ENCODE measurements at regions not wholly inside any gene's neighbourhood (a gene's known extent, or its start where the extent isn't known, plus 50 kb on each side); places are given as distances from the start of the nearest gene placed in this dataset.

- no peak overlapping the region for H3K4me2 ChIP-seq (ENCODE audit: insufficient read depth, low read length)
- H3K9ac ChIP-seq (replicated peaks; ENCODE audit: extremely low read depth, insufficient read depth, low read length) = no peak overlapping the region
- no peak overlapping the region for H3K27ac ChIP-seq (ENCODE audit: insufficient read depth, low read depth, low read length)
- peaks cover 31% of the 10 kb centered on the region for H3K4me1 ChIP-seq (ENCODE audit: control insufficient read depth, extremely low read depth, insufficient read depth, low read length)
- no peak for TF ChIP-seq POLR2AphosphoS5 (IDR thresholded peaks at IDR 0.05; ENCODE audit: insufficient read depth, low read depth, low read length)
- no peak for TF ChIP-seq EZH2 (IDR thresholded peaks at IDR 0.05; ENCODE audit: borderline replicate concordance, low read depth, low read length, severe bottlenecking)
- no peak for TF ChIP-seq GATA2 (IDR thresholded peaks at IDR 0.05; ENCODE audit: insufficient read depth, insufficient read length, low read depth, low read length)
- no peak for TF ChIP-seq POLR2A (IDR thresholded peaks at IDR 0.05; ENCODE audit: low read depth, low read length)
- TF ChIP-seq MYC (IDR thresholded peaks at IDR 0.05; ENCODE audit: low read depth, low read length) = no peak
- TF ChIP-seq, protein P1, sequence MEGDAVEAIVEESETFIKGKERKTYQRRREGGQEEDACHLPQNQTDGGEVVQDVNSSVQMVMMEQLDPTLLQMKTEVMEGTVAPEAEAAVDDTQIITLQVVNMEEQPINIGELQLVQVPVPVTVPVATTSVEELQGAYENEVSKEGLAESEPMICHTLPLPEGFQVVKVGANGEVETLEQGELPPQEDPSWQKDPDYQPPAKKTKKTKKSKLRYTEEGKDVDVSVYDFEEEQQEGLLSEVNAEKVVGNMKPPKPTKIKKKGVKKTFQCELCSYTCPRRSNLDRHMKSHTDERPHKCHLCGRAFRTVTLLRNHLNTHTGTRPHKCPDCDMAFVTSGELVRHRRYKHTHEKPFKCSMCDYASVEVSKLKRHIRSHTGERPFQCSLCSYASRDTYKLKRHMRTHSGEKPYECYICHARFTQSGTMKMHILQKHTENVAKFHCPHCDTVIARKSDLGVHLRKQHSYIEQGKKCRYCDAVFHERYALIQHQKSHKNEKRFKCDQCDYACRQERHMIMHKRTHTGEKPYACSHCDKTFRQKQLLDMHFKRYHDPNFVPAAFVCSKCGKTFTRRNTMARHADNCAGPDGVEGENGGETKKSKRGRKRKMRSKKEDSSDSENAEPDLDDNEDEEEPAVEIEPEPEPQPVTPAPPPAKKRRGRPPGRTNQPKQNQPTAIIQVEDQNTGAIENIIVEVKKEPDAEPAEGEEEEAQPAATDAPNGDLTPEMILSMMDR (IDR thresholded peaks at IDR 0.05; ENCODE audit: extremely low read depth in 1 of 2, insufficient read depth in 1 of 2, low read depth in 1 of 2, low read length in 2 of 2) = no peak
- no peak for TF ChIP-seq FOS (IDR thresholded peaks at IDR 0.05; ENCODE audit: borderline replicate concordance, insufficient read depth, low read length)
- TF ChIP-seq, protein P2, sequence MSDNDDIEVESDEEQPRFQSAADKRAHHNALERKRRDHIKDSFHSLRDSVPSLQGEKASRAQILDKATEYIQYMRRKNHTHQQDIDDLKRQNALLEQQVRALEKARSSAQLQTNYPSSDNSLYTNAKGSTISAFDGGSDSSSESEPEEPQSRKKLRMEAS (IDR thresholded peaks at IDR 0.05; ENCODE audit: insufficient read depth, insufficient read length) = no peak
- no peak for TF ChIP-seq JUN (IDR thresholded peaks at IDR 0.05; ENCODE audit: borderline replicate concordance, insufficient read depth, insufficient read length, low read depth)
- CTCF ChIA-PET = interaction anchor here (1.4 to 2.3 kb wide), 2 partner anchors 16 to 159 kb away, joined by 5 to 9 read pairs; no protein-coding TSS in a partner anchor
- FAIRE-seq (no peak), DNase-seq (ENCODE audit: low read depth, low spot score) (no peak)
- H4K20me1 ChIP-seq (replicated peaks; ENCODE audit: control insufficient read depth, extremely low read depth, insufficient read depth, low read length) = peaks cover 7% of the 10 kb centered on the region
- H3K79me2 ChIP-seq (ENCODE audit: control insufficient read depth, insufficient read depth, low read length) = peaks cover 97% of the 10 kb centered on the region
- POLR2A ChIA-PET = no interaction called here
- H3K27me3 ChIP-seq (ENCODE audit: control insufficient read depth in 2 of 2, insufficient read depth in 2 of 2, low read length in 2 of 2) = no peaks in the 10 kb centered on the region
- BruUV-seq (replicated peaks) = no TSS peak
- intact Hi-C loops (cut with micrococcal nuclease) = no loop called here
- H3K36me3 ChIP-seq (ENCODE audit: control insufficient read depth in 2 of 2, extremely low read depth in 1 of 2, insufficient read depth in 2 of 2, low read length in 2 of 2) = peaks cover 19 to 60% of the 10 kb centered on the region in 2 experiments
- H3K9me3 ChIP-seq (replicated peaks; ENCODE audit: control insufficient read depth, insufficient read depth, low read length) = no peaks in the 10 kb centered on the region
- H2AFZ ChIP-seq (ENCODE audit: low read depth, low read length) = no peak overlapping the region
- H3K9me1 ChIP-seq (replicated peaks; ENCODE audit: control insufficient read depth, extremely low read depth, insufficient read depth, low read length) = no peaks in the 10 kb centered on the region
- H3K4me3 ChIP-seq (replicated peaks in 1 of 3; ENCODE audit: insufficient read depth in 1 of 3, low read depth in 1 of 3, low read length in 3 of 3) = no peak overlapping the region
- dilution Hi-C loops (cut with MboI; ENCODE audit: extremely low pct_ligation_motif_present, low sequenced_read_pairs) = no loop called here
Observed at GRCh38 chr7:130880668-130881067, 146.7 kb upstream of the KLF14 start.
